GM20000 (cell line): ENCODE measurements at regions not wholly inside any gene's neighbourhood (a gene's known extent, or its start where the extent isn't known, plus 50 kb on each side); places are given as distances from the start of the nearest gene placed in this dataset.

Experiments
- DNase-seq: peaks from one replicate; pipeline ENCODE4 v3.0.0; 2012; ENCODE audit warnings: low spot score
- TF ChIP-seq, protein P1 (sequence below): IDR thresholded peaks from 2 replicates; pipeline ENCODE4 v1.5.1; 2012; ENCODE audit warnings: mild to moderate bottlenecking, control low read depth; ENCODE audit errors: extremely low read depth, missing control alignments

DNA sequence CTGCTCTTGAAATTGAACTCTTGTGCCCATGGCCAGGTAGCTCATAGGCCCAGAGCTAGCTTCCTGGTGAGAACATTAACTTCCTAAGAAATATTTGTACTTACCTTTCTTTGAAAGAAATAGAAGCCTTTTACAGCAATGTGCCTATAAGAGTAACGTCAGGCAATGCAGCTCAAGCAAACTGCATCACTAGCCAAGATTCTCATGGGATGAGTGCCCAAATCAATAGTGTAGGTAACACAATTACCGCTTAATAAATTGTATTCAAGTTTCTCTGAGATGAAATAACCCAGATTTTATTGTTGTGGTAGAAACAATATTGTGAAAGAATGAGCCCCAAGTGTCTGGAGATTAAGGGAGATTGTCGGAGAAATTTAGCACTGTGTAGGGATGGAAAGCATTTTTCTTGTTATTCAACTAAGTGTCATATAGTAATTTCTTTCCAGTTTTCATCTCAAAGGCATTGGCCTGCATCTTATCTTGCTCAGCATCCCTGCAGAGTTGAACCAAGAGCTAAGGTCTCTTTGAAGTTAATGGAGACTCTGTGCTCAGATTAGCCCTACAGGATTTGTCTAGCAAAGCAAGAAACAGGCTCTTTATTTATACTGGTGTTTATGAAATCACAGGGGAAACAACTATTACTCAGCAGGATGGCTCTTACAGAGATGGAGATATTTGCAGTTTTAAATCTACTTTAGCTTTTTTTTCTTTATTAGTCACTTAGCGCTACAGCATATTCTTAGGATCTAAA is 321.0 kb upstream of the PDGFD start:
- DNase-seq = no peak
- TF ChIP-seq, protein P1, sequence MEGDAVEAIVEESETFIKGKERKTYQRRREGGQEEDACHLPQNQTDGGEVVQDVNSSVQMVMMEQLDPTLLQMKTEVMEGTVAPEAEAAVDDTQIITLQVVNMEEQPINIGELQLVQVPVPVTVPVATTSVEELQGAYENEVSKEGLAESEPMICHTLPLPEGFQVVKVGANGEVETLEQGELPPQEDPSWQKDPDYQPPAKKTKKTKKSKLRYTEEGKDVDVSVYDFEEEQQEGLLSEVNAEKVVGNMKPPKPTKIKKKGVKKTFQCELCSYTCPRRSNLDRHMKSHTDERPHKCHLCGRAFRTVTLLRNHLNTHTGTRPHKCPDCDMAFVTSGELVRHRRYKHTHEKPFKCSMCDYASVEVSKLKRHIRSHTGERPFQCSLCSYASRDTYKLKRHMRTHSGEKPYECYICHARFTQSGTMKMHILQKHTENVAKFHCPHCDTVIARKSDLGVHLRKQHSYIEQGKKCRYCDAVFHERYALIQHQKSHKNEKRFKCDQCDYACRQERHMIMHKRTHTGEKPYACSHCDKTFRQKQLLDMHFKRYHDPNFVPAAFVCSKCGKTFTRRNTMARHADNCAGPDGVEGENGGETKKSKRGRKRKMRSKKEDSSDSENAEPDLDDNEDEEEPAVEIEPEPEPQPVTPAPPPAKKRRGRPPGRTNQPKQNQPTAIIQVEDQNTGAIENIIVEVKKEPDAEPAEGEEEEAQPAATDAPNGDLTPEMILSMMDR = no peak

DNA sequence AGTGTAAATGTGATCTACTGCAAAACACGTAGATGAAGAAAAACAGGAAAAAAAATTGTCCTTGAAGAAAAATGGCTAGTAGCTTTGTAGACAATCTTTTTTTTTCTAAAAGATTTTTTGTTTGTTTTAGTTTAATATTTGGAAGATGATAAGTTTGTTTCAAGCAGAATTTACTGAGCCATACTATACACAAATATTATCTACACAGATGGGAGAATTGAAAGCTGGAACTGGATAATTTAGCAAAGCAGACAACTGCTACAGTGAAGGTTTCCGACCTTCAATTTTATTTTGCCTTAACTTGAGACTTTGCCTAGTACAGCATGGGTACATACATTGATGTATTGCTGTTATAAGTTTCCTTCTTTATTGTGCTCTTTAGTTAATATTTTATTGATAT is 313.0 kb upstream of the PDGFD start:
- TF ChIP-seq, protein P1 = no peak
- DNase-seq = no peak

DNA sequence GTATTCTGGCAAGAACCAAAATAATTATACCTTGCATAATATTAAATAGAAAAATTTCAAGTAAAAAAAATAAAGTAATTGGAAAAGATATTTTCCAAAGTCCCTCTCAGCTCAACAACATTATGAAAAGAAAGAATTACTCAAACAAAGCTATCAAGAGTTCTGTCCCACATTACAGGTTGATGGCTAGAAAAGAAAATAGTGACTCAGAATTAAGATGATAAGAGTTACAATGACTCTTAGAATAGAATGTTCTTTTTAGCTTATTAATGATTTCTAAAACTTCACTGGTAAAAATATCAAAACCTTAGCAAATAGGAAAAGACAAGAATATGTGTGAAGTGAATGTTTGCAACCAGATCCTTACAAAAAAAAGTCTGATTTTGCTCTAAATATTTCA is 312.5 kb upstream of the PDGFD start:
- TF ChIP-seq, protein P1 = no peak
- DNase-seq = no peak

DNA sequence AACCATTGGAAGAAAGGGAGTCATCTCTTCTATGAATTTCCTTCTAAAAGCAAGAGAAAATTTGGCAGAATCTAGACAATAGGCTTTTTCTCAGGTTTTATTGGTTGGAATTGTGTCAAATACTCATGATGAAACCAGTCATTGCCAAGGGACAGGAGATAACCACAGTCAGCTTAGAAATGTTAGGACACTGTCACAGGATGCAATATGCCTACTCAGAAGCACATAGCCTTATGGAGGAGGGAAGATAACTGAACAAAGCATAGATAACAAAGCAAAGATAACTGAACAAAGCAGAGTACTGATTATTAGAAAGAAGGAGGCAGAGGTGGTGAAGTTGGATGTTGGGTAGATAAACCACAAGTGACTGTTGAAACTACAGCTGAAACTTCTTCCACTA is 303.5 kb upstream of the PDGFD start:
- DNase-seq = no peak

DNA sequence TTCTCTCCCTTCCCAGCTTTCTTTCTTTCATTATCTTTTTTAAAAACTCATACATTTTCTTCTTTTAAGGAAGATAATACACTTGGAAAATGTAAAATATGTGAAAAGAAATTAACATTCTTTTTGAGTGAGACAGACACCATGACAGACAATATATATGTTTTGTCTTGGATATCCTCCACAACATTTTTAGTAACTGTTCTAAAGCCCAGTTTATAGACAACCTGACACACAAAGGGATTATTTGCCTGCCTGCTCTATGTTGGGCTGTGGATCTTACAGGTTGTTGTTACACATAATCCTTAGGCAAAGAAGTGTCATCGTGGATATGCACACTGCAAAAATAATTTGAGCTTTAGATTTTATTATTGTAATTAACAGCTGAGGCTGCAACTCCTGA is 301.4 kb upstream of the PDGFD start:
- TF ChIP-seq, protein P1 = no peak

More for the DNA sequence above, 303.5 kb upstream of the PDGFD start:
- TF ChIP-seq, protein P1 = no peak

DNA sequence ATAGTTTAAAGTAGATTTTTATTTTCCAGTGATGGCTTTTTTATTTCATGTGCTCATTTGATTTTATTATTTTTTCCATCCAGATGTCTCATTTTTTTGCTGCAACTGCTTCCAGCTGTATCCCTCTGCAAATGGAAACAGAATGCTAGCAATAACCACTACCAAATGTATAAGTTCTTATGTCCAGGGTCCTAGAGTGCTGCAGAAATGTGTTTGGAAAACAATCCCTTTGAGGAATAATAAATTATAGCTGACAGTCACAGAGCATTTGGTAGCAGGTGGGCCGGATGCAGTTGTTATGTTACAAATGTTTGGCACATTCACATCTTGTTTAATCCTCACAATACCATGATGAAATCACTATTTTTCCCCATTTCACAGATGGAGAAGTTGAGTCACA is 300.7 kb upstream of the PDGFD start:
- DNase-seq = no peak
- TF ChIP-seq, protein P1 = no peak

More for the DNA sequence above, 301.4 kb upstream of the PDGFD start:
- DNase-seq = no peak

DNA sequence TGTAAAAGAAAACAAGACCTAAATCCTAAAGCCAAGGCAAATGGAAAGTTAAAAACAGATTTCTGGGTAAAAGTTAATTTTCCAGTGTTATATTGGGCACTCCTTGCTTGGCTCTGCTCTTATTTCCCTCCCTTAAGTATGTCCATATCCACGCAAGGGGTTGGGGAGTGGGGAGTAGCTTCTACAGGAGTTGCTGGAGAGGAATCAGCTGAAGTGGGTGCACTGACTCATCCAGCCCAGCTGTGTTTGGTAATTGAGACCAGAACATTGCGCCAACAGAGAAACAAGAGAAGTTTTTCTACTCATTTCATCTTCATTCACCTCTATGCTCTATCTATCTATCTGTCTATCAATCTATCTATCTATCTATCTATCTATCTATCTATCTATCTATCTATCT is 298.4 kb upstream of the PDGFD start:
- no peak for DNase-seq

More for the DNA sequence above, 298.4 kb upstream of the PDGFD start:
- TF ChIP-seq, protein P1 = no peak
